Brain microvascular endothelial cell (primary cell): ENCODE measurements at regions not wholly inside any gene's neighbourhood (a gene's known extent, or its start where the extent isn't known, plus 50 kb on each side); places are given as distances from the start of the nearest gene placed in this dataset.

Experiments used
- DNase-seq: peaks from one replicate; pipeline ENCODE4 v3.0.0-alpha.2; 2020
- H3K27ac ChIP-seq: fragments of 250-450 bp; sonication (Bioruptor Pico); 2 replicates; pipeline ENCODE4 v1.5.1; 2020; ENCODE audit warnings: mild to moderate bottlenecking, moderate library complexity
- H3K27me3 ChIP-seq: fragments of 250-450 bp; sonication (Bioruptor Pico); replicated peaks from 2 replicates; pipeline ENCODE4 v1.5.1; 2020; ENCODE audit warnings: mild to moderate bottlenecking
- H3K36me3 ChIP-seq: fragments of 250-450 bp; sonication (Bioruptor Pico); replicated peaks from 2 replicates; pipeline ENCODE4 v1.5.1; 2020; ENCODE audit warnings: mild to moderate bottlenecking
- H3K4me3 ChIP-seq: 2 replicates; pipeline ENCODE4 v1.5.1; 2011; ENCODE audit warnings: low read depth, mild to moderate bottlenecking, control low read depth, low read length, moderate library complexity
- CTCF ChIP-seq: IDR thresholded peaks from 2 replicates; pipeline ENCODE4 v1.5.1; 2011; ENCODE audit warnings: low read depth, mild to moderate bottlenecking, moderate library complexity, low read length, control low read depth, inconsistent platforms; ENCODE audit errors: missing control alignments
- in situ Hi-C: cut with HindIII; loops from 2 replicates; pipeline ENCODE4 v1.10.0; 2017; ENCODE audit warnings: low sequenced_read_pairs, low pct_ligation_motif_present

- no peak overlapping the region for H3K4me3 ChIP-seq
- in situ Hi-C loops = no loop called here
- TF ChIP-seq CTCF = no peak
- no peaks in the 10 kb centered on the region for H3K27me3 ChIP-seq
- H3K36me3 ChIP-seq = no peaks in the 10 kb centered on the region
- DNase-seq = no peak
- H3K27ac ChIP-seq = no peak overlapping the region
These were observed 210.7 kb downstream of the TLE3 start for GRCh38 chr15:69887009-69887408.

DNA sequence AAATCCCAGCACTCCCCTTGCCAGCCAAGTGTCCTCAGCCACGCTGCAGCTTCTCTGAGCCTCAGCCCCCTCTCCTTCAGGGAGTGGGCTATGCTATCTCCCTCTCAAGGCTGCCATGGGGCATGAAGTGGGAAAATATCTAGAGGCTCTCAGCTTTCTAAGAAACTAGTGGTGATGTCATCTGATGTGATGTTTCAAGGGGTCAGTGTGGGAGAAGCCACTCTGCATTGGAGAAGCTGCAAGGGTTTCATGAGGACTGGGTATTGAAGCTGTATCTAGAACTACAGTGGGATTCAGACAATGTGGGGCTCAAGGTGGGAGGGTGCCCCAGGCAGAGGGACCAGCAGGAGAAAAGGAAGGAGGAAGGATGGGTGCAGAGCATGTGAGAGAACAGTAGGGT, 210.2 kb downstream of the TLE3 start:
- no peak for TF ChIP-seq CTCF
- DNase-seq = no peak
- Histone ChIP-seq H3K27ac (no peak overlapping the region), H3K4me3 (no peak overlapping the region), H3K36me3 (no peaks in the 10 kb centered on the region), H3K27me3 (no peaks in the 10 kb centered on the region)
- in situ Hi-C loops = no loop called here

DNA sequence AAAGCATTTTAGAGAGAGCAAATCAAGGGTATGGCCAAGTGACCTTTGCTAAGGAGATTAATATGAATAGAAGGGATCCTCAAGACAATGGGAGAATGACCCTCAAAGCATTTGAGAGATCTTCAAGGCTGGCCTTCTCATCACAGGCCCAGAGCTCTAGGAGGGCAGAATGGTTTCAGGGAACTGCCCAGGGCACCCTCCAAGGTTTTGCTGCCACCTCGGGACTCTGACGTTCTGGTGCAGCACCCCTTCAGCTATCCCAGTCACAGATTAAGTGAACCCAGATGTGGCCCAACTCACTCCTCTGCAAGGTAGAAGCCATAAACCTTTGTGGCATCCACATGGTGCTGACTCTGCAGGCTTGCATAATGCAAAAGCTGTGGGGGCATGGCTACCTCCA, 209.3 kb downstream of the TLE3 start:
- Histone ChIP-seq H3K36me3 (no peaks in the 10 kb centered on the region), H3K27ac (no peak overlapping the region), H3K27me3 (no peaks in the 10 kb centered on the region), H3K4me3 (no peak overlapping the region)
- DNase-seq = no peak
- TF ChIP-seq CTCF = no peak
- in situ Hi-C loops = no loop called here

GRCh38 chr15:69891070-69891536, 206.6 kb downstream of the TLE3 start:
- Histone ChIP-seq H3K27ac (no peak overlapping the region), H3K36me3 (no peaks in the 10 kb centered on the region), H3K27me3 (no peaks in the 10 kb centered on the region), H3K4me3 (no peak overlapping the region)
- no peak for TF ChIP-seq CTCF
- no peak for DNase-seq
- in situ Hi-C loops = no loop called here

GRCh38 chr15:69891606-69892005, 206.1 kb downstream of the TLE3 start:
- Histone ChIP-seq H3K27ac (no peak overlapping the region), H3K27me3 (no peaks in the 10 kb centered on the region), H3K4me3 (no peak overlapping the region), H3K36me3 (no peaks in the 10 kb centered on the region)
- no peak for DNase-seq
- no peak for TF ChIP-seq CTCF
- in situ Hi-C loops = no loop called here

- in situ Hi-C loops = no loop called here
- no peak for DNase-seq
- H3K27me3 ChIP-seq = peaks cover under 1% of the 10 kb centered on the region
- H3K36me3 ChIP-seq = no peaks in the 10 kb centered on the region
- H3K27ac ChIP-seq = no peak overlapping the region
- no peak overlapping the region for H3K4me3 ChIP-seq
- TF ChIP-seq CTCF = no peak
These were observed 205.4 kb downstream of the TLE3 start for GRCh38 chr15:69892351-69892750.
